Endothelial cell (in vitro differentiated cells): ENCODE measurements at regions not wholly inside any gene's neighbourhood (a gene's known extent, or its start where the extent isn't known, plus 50 kb on each side); places are given as distances from the start of the nearest gene placed in this dataset.

Experiments
- DNase-seq: peaks from one replicate; pipeline ENCODE4 v3.0.0; 2021; ENCODE audit warnings: low spot score
- H3K27ac Mint-ChIP-seq: one replicate; pipeline ENCODE4 v1.8.0; 2021; ENCODE audit warnings: mixed read lengths, inconsistent platforms; ENCODE audit not compliant: unreplicated experiment
- H3K27me3 Mint-ChIP-seq: one replicate; pipeline ENCODE4 v1.8.0; 2021; ENCODE audit warnings: mild to moderate bottlenecking, moderate library complexity, mixed read lengths, inconsistent platforms; ENCODE audit not compliant: unreplicated experiment
- H3K36me3 Mint-ChIP-seq: one replicate; pipeline ENCODE4 v1.8.0; 2021; ENCODE audit warnings: mild to moderate bottlenecking, low read depth, mixed read lengths, inconsistent platforms; ENCODE audit not compliant: unreplicated experiment
- H3K4me1 Mint-ChIP-seq: one replicate; pipeline ENCODE4 v1.8.0; 2021; ENCODE audit warnings: mild to moderate bottlenecking, mixed read lengths, inconsistent platforms; ENCODE audit not compliant: unreplicated experiment
- H3K4me3 Mint-ChIP-seq: one replicate; pipeline ENCODE4 v1.8.0; 2021; ENCODE audit warnings: mild to moderate bottlenecking, mixed read lengths, inconsistent platforms; ENCODE audit not compliant: unreplicated experiment
- H3K9me3 Mint-ChIP-seq: one replicate; pipeline ENCODE4 v1.8.0; 2021; ENCODE audit warnings: mixed read lengths, inconsistent platforms; ENCODE audit not compliant: unreplicated experiment
- CTCF ChIP-seq: fragments of 200-600 bp; sonication (generic); IDR thresholded peaks from one replicate; pipeline ENCODE4 v1.5.0; 2021; ENCODE audit warnings: antibody characterized with exemption; ENCODE audit not compliant: unreplicated experiment

GRCh38 chr2:228738671-228739380 lies 532.3 kb downstream of the PID1 start:
- no peak for TF ChIP-seq CTCF
- H3K4me3 Mint-ChIP-seq: no peak overlapping the region
- H3K4me1 Mint-ChIP-seq: no peaks in the 10 kb centered on the region
- peaks cover 3% of the 10 kb centered on the region for H3K27me3 Mint-ChIP-seq
- H3K9me3 Mint-ChIP-seq: no peaks in the 10 kb centered on the region
- H3K27ac Mint-ChIP-seq: no peak overlapping the region
- no peak for DNase-seq
- no peaks in the 10 kb centered on the region for H3K36me3 Mint-ChIP-seq

- Mint-ChIP-seq H3K27ac (no peak overlapping the region), H3K4me3 (no peak overlapping the region), H3K4me1 (no peaks in the 10 kb centered on the region), H3K9me3 (no peaks in the 10 kb centered on the region), H3K36me3 (no peaks in the 10 kb centered on the region), H3K27me3 (peaks cover 3% of the 10 kb centered on the region)
- TF ChIP-seq CTCF: no peak
- no peak for DNase-seq
Measured at GRCh38 chr2:228735697-228736096, 535.4 kb downstream of the PID1 start.

- TF ChIP-seq CTCF: no peak
- Mint-ChIP-seq H3K4me3 (no peak overlapping the region), H3K27me3 (peaks cover 1% of the 10 kb centered on the region), H3K27ac (no peak overlapping the region), H3K4me1 (no peaks in the 10 kb centered on the region), H3K36me3 (no peaks in the 10 kb centered on the region), H3K9me3 (no peaks in the 10 kb centered on the region)
- DNase-seq: no peak
Measured at GRCh38 chr2:228731517-228731916, 539.6 kb downstream of the PID1 start.

GRCh38 chr2:228728961-228729360 lies 542.1 kb downstream of the PID1 start:
- H3K27me3 Mint-ChIP-seq: no peaks in the 10 kb centered on the region
- TF ChIP-seq CTCF: no peak
- no peak for DNase-seq
- no peaks in the 10 kb centered on the region for H3K4me1 Mint-ChIP-seq
- no peaks in the 10 kb centered on the region for H3K9me3 Mint-ChIP-seq
- H3K36me3 Mint-ChIP-seq: no peaks in the 10 kb centered on the region
- H3K4me3 Mint-ChIP-seq: no peak overlapping the region
- H3K27ac Mint-ChIP-seq: no peak overlapping the region

- no peak overlapping the region for H3K4me3 Mint-ChIP-seq
Measured at GRCh38 chr2:228725031-228725430, 543.5 kb upstream of the SPHKAP start.

More at GRCh38 chr2:228725031-228725430, 543.5 kb upstream of the SPHKAP start:
- H3K36me3 Mint-ChIP-seq: no peaks in the 10 kb centered on the region
- TF ChIP-seq CTCF: no peak
- H3K9me3 Mint-ChIP-seq: no peaks in the 10 kb centered on the region
- H3K27ac Mint-ChIP-seq: no peak overlapping the region
- no peak for DNase-seq
- no peaks in the 10 kb centered on the region for H3K4me1 Mint-ChIP-seq
- H3K27me3 Mint-ChIP-seq: no peaks in the 10 kb centered on the region
